ENCODE measurements at regions not wholly inside any gene's neighbourhood (a gene's known extent, or its start where the extent isn't known, plus 50 kb on each side); places are given as distances from the start of the nearest gene placed in this dataset.
A peak's percentile ranks its signal among the peaks of the same experiment; 100 is the strongest.

DNA sequence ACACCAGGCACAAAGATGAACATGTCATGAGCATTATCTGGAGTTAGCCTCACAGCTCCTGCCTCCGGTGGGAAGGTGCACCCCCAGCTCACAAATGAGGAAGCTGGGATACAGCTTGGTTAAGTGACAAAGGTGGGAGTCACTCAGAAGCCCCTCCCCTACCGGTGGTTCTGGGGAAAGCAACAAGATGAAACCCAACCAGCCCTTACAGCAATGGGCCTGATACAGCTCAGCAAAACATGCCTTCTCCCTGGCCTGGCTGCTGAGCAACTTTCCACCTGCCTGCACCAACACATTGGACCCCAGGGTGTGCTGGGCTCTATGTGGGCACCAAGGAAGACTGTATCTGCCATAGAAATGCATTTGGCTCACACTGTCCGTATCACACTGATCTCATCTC is 113.2 kb downstream of the GYPC start:
- intact Hi-C loops (cut with DNase I; ENCODE audit: low total_unique reads), result no loop called here
- Histone ChIP-seq H3K4me1 (no peaks in the 10 kb centered on the region), H3K36me3 (no peaks in the 10 kb centered on the region), H3K9me3 (no peaks in the 10 kb centered on the region), H3K4me3 (no peak overlapping the region), H3K27me3 (peaks cover 0 to 11% of the 10 kb centered on the region in 2 donors), H3K27ac (no peak overlapping the region)
- DNase-seq, result peak in 1 of 2 donors; percentile 16
- TF ChIP-seq CTCF (IDR thresholded peaks at IDR 0.05), result no peak

- Histone ChIP-seq H3K27ac (no peak overlapping the region), H3K4me1 (no peaks in the 10 kb centered on the region), H3K9me3 (no peaks in the 10 kb centered on the region), H3K36me3 (no peaks in the 10 kb centered on the region), H3K4me3 (no peak overlapping the region), H3K27me3 (peaks cover 0 to 11% of the 10 kb centered on the region in 2 donors)
- TF ChIP-seq CTCF (IDR thresholded peaks at IDR 0.05), result no peak
- DNase-seq, result peak in 1 of 2 donors; percentile 17
- intact Hi-C loops (cut with DNase I; ENCODE audit: low total_unique reads), result no loop called here
These were observed 114.5 kb downstream of the GYPC start for GRCh38 chr2:126770466-126770865.

DNA sequence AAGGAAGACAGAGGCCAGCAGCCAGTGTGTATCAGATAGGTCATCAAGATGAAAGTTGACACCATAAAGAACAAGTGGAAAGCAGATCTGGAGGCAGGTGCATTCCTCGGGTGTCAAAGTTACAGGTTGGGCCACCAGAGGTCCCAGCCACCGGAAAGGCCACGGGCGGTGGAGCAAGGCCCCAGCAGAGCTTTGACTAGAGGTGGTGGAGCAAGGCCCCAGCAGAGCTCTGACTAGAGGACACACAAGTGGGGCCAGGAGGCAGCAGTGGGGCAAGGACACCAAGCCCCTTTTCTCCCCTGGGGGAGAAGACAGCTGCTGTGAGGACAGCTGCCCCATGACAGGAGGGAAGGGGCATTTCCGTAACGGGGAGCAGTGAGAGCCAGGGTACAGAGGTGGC is 115.1 kb downstream of the GYPC start:
- no peak overlapping the region for H3K4me3 ChIP-seq
- no peaks in the 10 kb centered on the region for H3K9me3 ChIP-seq
- DNase-seq, result no peak
- H3K4me1 ChIP-seq, result no peaks in the 10 kb centered on the region
- TF ChIP-seq CTCF (IDR thresholded peaks at IDR 0.05), result no peak
- H3K27me3 ChIP-seq, result peaks cover 0 to 11% of the 10 kb centered on the region in 2 donors
- intact Hi-C loops (cut with DNase I; ENCODE audit: low total_unique reads), result no loop called here
- H3K27ac ChIP-seq, result no peak overlapping the region
- no peaks in the 10 kb centered on the region for H3K36me3 ChIP-seq

- no peak overlapping the region for H3K27ac ChIP-seq
- no peaks in the 10 kb centered on the region for H3K9me3 ChIP-seq
- no peak for TF ChIP-seq CTCF (IDR thresholded peaks at IDR 0.05)
- H3K36me3 ChIP-seq, result no peaks in the 10 kb centered on the region
- intact Hi-C loops (cut with DNase I; ENCODE audit: low total_unique reads), result no loop called here
- DNase-seq, result peak in 1 of 2 donors; percentile 41
- H3K27me3 ChIP-seq, result peaks cover 0 to 11% of the 10 kb centered on the region in 2 donors
- no peak overlapping the region for H3K4me3 ChIP-seq
- H3K4me1 ChIP-seq, result peaks cover 0 to 4% (median 0%) of the 10 kb centered on the region in 4 donors
These were observed 115.7 kb downstream of the GYPC start for GRCh38 chr2:126771501-126772195.

GRCh38 chr2:126774290-126774689 is 118.3 kb downstream of the GYPC start:
- Histone ChIP-seq H3K27ac (no peak overlapping the region), H3K9me3 (no peaks in the 10 kb centered on the region), H3K4me1 (peaks cover 0 to 13% (median 2%) of the 10 kb centered on the region in 4 donors), H3K4me3 (no peak overlapping the region), H3K36me3 (no peaks in the 10 kb centered on the region), H3K27me3 (peaks cover 0 to 9% of the 10 kb centered on the region in 2 donors)
- intact Hi-C loops (cut with DNase I; ENCODE audit: low total_unique reads), result no loop called here
- no peak for DNase-seq
- no peak for TF ChIP-seq CTCF (IDR thresholded peaks at IDR 0.05)

Measured in tibial artery (tissue), 4 donors.